ENCODE measurements at regions not wholly inside any gene's neighbourhood (a gene's known extent, or its start where the extent isn't known, plus 50 kb on each side); places are given as distances from the start of the nearest gene placed in this dataset.

- intact Hi-C loops (cut with DNase I), result no loop called here
- Histone ChIP-seq H3K4me3 (no peak overlapping the region), H3K27ac (peak overlapping the region in 2 of 4 donors; percentile 39 to 52), H3K36me3 (no peaks in the 10 kb centered on the region), H3K4me1 (peaks cover 0 to 17% (median 0%) of the 10 kb centered on the region in 3 donors), H3K9me3 (no peaks in the 10 kb centered on the region), H3K27me3 (no peaks in the 10 kb centered on the region)
- 45 to 53% methylated on average over 1 of the region's 1 CpG for WGBS, 2 donors
- no peak for DNase-seq
- TF ChIP-seq CTCF (IDR thresholded peaks at IDR 0.05) (no peak), POLR2A (IDR thresholded peaks at IDR 0.05) (no peak)
These were observed 53.4 kb downstream of the RGS2 start for GRCh38 chr1:192862271-192862670.

GRCh38 chr1:192866241-192866868 lies 57.5 kb downstream of the RGS2 start:
- intact Hi-C loops (cut with DNase I), result no loop called here
- peaks cover 0 to 11% (median 0%) of the 10 kb centered on the region in 3 donors for H3K4me1 ChIP-seq
- no peak for DNase-seq
- H3K9me3 ChIP-seq, result no peaks in the 10 kb centered on the region
- H3K4me3 ChIP-seq, result no peak overlapping the region
- 59 to 63% methylated on average over 5 of the region's 5 CpGs for WGBS, 2 donors
- H3K27ac ChIP-seq, result no peak overlapping the region
- TF ChIP-seq POLR2A (IDR thresholded peaks at IDR 0.05) (no peak), CTCF (IDR thresholded peaks at IDR 0.05) (no peak)
- no peaks in the 10 kb centered on the region for H3K36me3 ChIP-seq
- H3K27me3 ChIP-seq, result no peaks in the 10 kb centered on the region

- no peak for DNase-seq
- TF ChIP-seq POLR2A (IDR thresholded peaks at IDR 0.05) (no peak), CTCF (IDR thresholded peaks at IDR 0.05) (no peak)
- H3K4me1 ChIP-seq, result peaks cover 0 to 4% (median 0%) of the 10 kb centered on the region in 3 donors
- no peak overlapping the region for H3K27ac ChIP-seq
- H3K36me3 ChIP-seq, result no peaks in the 10 kb centered on the region
- intact Hi-C loops (cut with DNase I), result no loop called here
- 79 to 83% methylated on average over 4 of the region's 4 CpGs for WGBS, 2 donors
- no peak overlapping the region for H3K4me3 ChIP-seq
- no peaks in the 10 kb centered on the region for H3K27me3 ChIP-seq
- no peaks in the 10 kb centered on the region for H3K9me3 ChIP-seq
These were observed 58.3 kb downstream of the RGS2 start for GRCh38 chr1:192867180-192867579.

- Histone ChIP-seq H3K27me3 (no peaks in the 10 kb centered on the region), H3K4me1 (no peaks in the 10 kb centered on the region), H3K36me3 (no peaks in the 10 kb centered on the region), H3K4me3 (no peak overlapping the region), H3K27ac (no peak overlapping the region), H3K9me3 (no peaks in the 10 kb centered on the region)
- no peak for TF ChIP-seq CTCF (IDR thresholded peaks at IDR 0.05)
- no peak for TF ChIP-seq POLR2A (IDR thresholded peaks at IDR 0.05)
- WGBS, 2 donors, result 78 to 87% methylated on average over 4 of the region's 4 CpGs
- DNase-seq, result no peak
- intact Hi-C loops (cut with DNase I), result no loop called here
These were observed 60.6 kb downstream of the RGS2 start for GRCh38 chr1:192869308-192869940.

- 33 to 41% methylated on average over 3 of the region's 3 CpGs for WGBS, 2 donors
- no peak for TF ChIP-seq POLR2A (IDR thresholded peaks at IDR 0.05)
- no peak for TF ChIP-seq CTCF (IDR thresholded peaks at IDR 0.05)
- intact Hi-C loops (cut with DNase I), result no loop called here
These were observed 63.2 kb downstream of the RGS2 start for GRCh38 chr1:192872010-192872409.

More at GRCh38 chr1:192872010-192872409, 63.2 kb downstream of the RGS2 start:
- H3K4me1 ChIP-seq, result no peaks in the 10 kb centered on the region
- no peaks in the 10 kb centered on the region for H3K36me3 ChIP-seq
- no peak overlapping the region for H3K4me3 ChIP-seq
- no peak overlapping the region for H3K27ac ChIP-seq
- DNase-seq, result no peak
- H3K27me3 ChIP-seq, result no peaks in the 10 kb centered on the region
- no peaks in the 10 kb centered on the region for H3K9me3 ChIP-seq

Measured in esophagus squamous epithelium (tissue), 5 donors.